Brain microvascular endothelial cell (primary cell): ENCODE measurements at regions not wholly inside any gene's neighbourhood (a gene's known extent, or its start where the extent isn't known, plus 50 kb on each side); places are given as distances from the start of the nearest gene placed in this dataset.
A peak's percentile ranks its signal among the peaks of the same experiment; 100 is the strongest.

Experiments used
- DNase-seq: peaks from one replicate; pipeline ENCODE4 v3.0.0-alpha.2; 2020
- H3K27ac ChIP-seq: fragments of 250-450 bp; sonication (Bioruptor Pico); 2 replicates; pipeline ENCODE4 v1.5.1; 2020; ENCODE audit warnings: mild to moderate bottlenecking, moderate library complexity
- H3K27me3 ChIP-seq: fragments of 250-450 bp; sonication (Bioruptor Pico); replicated peaks from 2 replicates; pipeline ENCODE4 v1.5.1; 2020; ENCODE audit warnings: mild to moderate bottlenecking
- H3K36me3 ChIP-seq: fragments of 250-450 bp; sonication (Bioruptor Pico); replicated peaks from 2 replicates; pipeline ENCODE4 v1.5.1; 2020; ENCODE audit warnings: mild to moderate bottlenecking
- H3K4me3 ChIP-seq: 2 replicates; pipeline ENCODE4 v1.5.1; 2011; ENCODE audit warnings: low read depth, mild to moderate bottlenecking, control low read depth, low read length, moderate library complexity
- in situ Hi-C: cut with HindIII; loops from 2 replicates; pipeline ENCODE4 v1.10.0; 2017; ENCODE audit warnings: low sequenced_read_pairs, low pct_ligation_motif_present
- TF ChIP-seq, protein P1 (sequence below): IDR thresholded peaks from 2 replicates; pipeline ENCODE4 v1.5.1; 2011; ENCODE audit warnings: low read depth, mild to moderate bottlenecking, moderate library complexity, low read length, control low read depth, inconsistent platforms; ENCODE audit errors: missing control alignments

DNA sequence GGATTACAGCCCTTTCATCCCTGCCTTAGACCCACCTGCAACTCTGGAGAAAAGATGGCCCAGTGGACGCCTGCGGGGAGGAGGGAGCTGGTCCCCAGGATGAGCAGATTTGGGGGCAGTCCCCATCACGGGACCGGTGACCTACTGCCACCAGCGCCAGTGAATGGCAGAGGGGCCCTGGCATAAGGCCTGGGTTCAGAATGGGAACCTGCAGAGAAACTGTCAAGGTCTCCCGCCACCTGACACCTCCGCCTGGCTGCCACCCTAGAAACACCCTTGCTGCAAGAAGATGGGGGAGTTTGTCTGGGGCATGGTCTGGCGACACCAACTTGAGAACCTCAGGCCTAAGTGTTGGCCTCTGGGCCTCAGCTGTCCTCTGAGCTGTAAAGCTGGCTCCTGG lies 335.7 kb downstream of the SEC14L1 start:
- no peak for DNase-seq
- TF ChIP-seq, protein P1, sequence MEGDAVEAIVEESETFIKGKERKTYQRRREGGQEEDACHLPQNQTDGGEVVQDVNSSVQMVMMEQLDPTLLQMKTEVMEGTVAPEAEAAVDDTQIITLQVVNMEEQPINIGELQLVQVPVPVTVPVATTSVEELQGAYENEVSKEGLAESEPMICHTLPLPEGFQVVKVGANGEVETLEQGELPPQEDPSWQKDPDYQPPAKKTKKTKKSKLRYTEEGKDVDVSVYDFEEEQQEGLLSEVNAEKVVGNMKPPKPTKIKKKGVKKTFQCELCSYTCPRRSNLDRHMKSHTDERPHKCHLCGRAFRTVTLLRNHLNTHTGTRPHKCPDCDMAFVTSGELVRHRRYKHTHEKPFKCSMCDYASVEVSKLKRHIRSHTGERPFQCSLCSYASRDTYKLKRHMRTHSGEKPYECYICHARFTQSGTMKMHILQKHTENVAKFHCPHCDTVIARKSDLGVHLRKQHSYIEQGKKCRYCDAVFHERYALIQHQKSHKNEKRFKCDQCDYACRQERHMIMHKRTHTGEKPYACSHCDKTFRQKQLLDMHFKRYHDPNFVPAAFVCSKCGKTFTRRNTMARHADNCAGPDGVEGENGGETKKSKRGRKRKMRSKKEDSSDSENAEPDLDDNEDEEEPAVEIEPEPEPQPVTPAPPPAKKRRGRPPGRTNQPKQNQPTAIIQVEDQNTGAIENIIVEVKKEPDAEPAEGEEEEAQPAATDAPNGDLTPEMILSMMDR: no peak
- no peak overlapping the region for H3K4me3 ChIP-seq
- H3K36me3 ChIP-seq: no peaks in the 10 kb centered on the region
- in situ Hi-C loops: no loop called here
- H3K27ac ChIP-seq: peak overlapping the region; percentile 86
- no peaks in the 10 kb centered on the region for H3K27me3 ChIP-seq

DNA sequence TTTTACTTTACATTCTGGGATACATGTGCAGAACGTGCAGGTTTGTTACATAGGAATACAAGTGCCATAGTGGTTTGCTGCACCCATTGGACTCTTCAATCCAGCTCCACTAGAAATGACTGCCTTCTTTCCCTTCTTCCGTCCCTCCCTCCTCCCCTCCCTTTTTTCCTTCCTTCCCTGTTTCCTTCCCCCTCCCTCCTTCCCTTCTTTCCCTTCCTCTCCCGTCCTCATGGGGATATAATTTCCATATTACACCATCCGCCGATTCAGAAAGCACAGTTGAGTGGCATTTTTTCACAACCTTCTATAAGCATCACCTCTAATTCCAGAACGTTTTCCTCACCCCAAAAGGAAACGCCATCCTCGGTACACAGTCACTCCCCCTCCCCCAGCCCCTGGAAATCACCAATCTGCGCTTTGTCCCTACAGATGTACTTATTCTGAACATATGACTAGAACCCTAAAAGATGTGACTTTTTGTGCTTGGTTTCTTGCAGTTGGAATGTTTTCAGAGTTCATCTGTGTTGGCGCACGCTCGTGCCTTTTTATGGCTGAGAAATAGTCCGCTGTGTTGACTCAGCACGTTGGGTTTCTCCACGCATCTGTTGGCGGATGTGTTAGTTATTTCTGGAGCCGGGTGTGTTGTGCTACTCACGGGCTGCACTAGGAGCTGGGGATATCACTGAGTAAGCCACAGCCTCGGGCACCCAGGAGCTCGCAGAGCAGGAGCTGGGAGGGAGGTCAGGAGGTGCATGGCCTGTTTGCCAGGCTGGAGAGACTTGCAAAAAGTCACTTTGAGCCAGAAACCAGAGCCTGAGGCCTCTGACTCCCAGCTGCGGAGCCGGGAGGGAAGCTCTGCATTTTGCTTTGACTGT lies 336.4 kb downstream of the SEC14L1 start:
- peak; percentile 96 for DNase-seq
- TF ChIP-seq, protein P1: peak; percentile 34
- in situ Hi-C loops: no loop called here
- Histone ChIP-seq H3K27ac (peak overlapping the region; percentile 86), H3K4me3 (peak overlapping the region; percentile 3), H3K36me3 (peaks cover 2% of the 10 kb centered on the region), H3K27me3 (no peaks in the 10 kb centered on the region)

DNA sequence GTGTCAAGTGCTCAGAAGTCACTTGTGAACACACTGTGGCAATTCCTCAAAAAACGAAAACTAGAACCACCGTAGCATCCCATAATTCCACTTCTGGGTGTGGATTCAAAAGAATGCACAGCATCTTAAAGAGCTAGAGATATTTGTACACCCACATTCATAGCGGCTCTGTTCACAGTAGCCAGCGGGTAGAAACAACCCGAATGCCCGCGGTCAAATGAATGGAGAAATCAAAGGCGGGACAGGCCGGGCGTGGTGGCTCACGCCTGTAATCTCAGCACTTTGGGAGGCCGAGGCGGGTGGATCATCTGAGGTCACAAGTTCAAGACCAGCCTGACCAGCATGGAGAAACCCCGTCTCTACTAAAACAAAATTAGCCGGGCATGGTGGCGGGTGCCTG lies 337.5 kb downstream of the SEC14L1 start:
- peaks cover 13% of the 10 kb centered on the region for H3K36me3 ChIP-seq
- H3K4me3 ChIP-seq: no peak overlapping the region
- no peaks in the 10 kb centered on the region for H3K27me3 ChIP-seq
- peak overlapping the region; percentile 86 for H3K27ac ChIP-seq
- in situ Hi-C loops: no loop called here
- TF ChIP-seq, protein P1: no peak
- no peak for DNase-seq

DNA sequence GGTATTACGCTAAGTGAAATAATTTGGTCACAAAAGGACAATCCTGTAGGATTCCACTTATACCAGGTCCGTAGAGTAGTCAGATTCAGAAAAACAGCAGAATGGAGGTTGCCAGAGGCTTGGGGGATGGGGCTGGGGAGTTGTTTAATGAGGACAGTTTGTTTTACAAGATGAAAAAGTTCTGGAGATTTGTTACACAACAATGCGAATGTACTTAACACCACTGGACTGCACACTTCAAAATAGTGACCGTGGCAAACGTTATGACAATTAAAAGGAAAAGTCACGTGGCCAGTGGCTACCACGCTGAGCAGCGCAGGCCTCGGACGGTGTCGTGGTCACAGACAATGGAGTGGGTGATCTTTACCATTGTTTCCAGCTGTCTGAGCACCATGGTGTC lies 338.1 kb downstream of the SEC14L1 start:
- Histone ChIP-seq H3K27ac (no peak overlapping the region), H3K27me3 (no peaks in the 10 kb centered on the region), H3K36me3 (peaks cover 20% of the 10 kb centered on the region), H3K4me3 (no peak overlapping the region)
- TF ChIP-seq, protein P1: no peak
- DNase-seq: no peak
- in situ Hi-C loops: no loop called here

DNA sequence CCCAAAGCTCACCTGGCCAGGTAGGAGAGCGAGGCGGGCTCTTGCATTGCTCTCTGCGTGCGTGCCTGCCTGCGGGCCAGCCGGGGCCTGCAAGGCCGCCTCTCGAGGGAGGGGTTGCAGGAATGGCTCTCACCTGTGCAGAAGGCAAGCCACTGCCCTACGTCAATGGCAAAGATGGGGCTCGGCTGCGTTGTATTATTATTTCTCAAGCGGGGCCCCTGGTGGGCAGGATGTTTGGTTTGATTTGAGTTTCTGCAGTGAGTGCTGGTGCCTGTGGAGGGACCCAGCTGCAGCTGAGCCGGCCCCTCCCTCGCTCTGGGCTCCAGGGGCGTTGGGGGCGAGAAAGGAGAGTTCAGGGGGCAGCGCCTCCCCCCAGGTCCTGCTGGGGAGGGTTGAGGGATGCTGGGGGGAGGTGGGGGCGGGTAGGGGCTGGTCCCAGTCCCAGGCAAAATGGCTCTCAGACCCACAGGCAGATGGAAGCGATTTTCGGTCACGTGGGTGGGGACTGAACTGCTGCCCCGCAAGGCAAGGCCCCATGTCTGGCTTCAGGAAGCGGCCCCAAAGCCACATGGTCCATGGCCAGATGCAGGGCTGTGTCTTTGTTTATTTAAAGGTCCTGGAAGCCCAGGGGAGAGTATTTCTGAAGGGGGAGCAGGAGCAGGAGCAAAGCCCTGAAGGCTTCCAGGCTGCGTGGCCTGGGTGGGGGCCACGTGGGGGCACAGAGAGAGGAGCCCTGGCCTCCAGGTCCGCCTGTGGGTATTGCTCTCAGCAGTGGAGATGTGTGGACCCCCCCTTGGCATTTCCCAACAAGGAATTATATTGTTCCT lies 338.8 kb downstream of the SEC14L1 start:
- TF ChIP-seq, protein P1: no peak
- in situ Hi-C loops: no loop called here

More for the DNA sequence above, 338.8 kb downstream of the SEC14L1 start:
- Histone ChIP-seq H3K27ac (no peak overlapping the region), H3K4me3 (no peak overlapping the region), H3K27me3 (no peaks in the 10 kb centered on the region), H3K36me3 (peaks cover 21% of the 10 kb centered on the region)
- DNase-seq: no peak
